Panc1 (cell line): ENCODE measurements at regions not wholly inside any gene's neighbourhood (a gene's known extent, or its start where the extent isn't known, plus 50 kb on each side); places are given as distances from the start of the nearest gene placed in this dataset.

ENCODE experiments used
- ATAC-seq: fragments of 200-7000 bp; cut with Tn5 transposase; 2 replicates; pipeline ENCODE4 v1.9.1; 2020; ENCODE audit warnings: mild to moderate bottlenecking, moderate library complexity
- BruUV-seq: library from RNA; stranded (reverse); fragments of 400-500 nt; replicated peaks from 2 replicates; lab custom pipeline; 2021; lab: Mats Ljungman, UMichigan
- CTCF ChIA-PET: fragments of 300-600 bp; sonication (Branson Sonifier 250); formaldehyde crosslinking; loops from one replicate; lab custom pipeline; 2022; ENCODE audit warnings: antibody characterized with exemption; lab: Charles Lee
- POLR2A ChIA-PET: fragments of 300-600 bp; sonication (Branson Sonifier 250); formaldehyde crosslinking; loops from one replicate; lab custom pipeline; 2022; ENCODE audit warnings: antibody characterized with exemption; lab: Charles Lee
- DNase-seq: peaks from one replicate; pipeline ENCODE4 v3.0.0-alpha.2; 2010; ENCODE audit warnings: low read depth, low spot score
- H3K27ac ChIP-seq: 2 replicates; pipeline ENCODE4 v1.5.1; 2011; ENCODE audit warnings: mild to moderate bottlenecking, low read length, inconsistent platforms
- H3K27me3 ChIP-seq: fragments of 200-500 bp; sonication (Bioruptor generic); 2 replicates; pipeline ENCODE4 v1.6.0; 2014; ENCODE audit warnings: low read length, inconsistent platforms; ENCODE audit not compliant: control insufficient read depth, insufficient read depth
- H3K36me3 ChIP-seq: fragments of 200-500 bp; sonication (Bioruptor generic); 2 replicates; pipeline ENCODE4 v1.5.1; 2014; ENCODE audit warnings: inconsistent platforms, mild to moderate bottlenecking, low read length, moderate library complexity; ENCODE audit not compliant: control insufficient read depth, insufficient read depth
- H3K4me1 ChIP-seq: 2 replicates; pipeline ENCODE4 v1.5.1; 2011; ENCODE audit warnings: inconsistent platforms, mild to moderate bottlenecking, low read length, moderate library complexity; ENCODE audit not compliant: control insufficient read depth, insufficient read depth
- H3K4me3 ChIP-seq, 2 experiments: 2 replicates each; pipeline ENCODE4 v1.5.1; 2011 to 2012; ENCODE audit warnings: low read depth in 2 of 2, low read length in 2 of 2, mild to moderate bottlenecking in 2 of 2, inconsistent platforms in 1 of 2, moderate library complexity in 1 of 2
- H3K9me3 ChIP-seq: fragments of 200-500 bp; sonication (Bioruptor generic); 2 replicates; pipeline ENCODE4 v1.5.1; 2014; ENCODE audit warnings: low read depth, mild to moderate bottlenecking, inconsistent platforms, low read length, moderate library complexity; ENCODE audit not compliant: control insufficient read depth, insufficient read depth
- CTCF ChIP-seq: fragments of 450-650 bp; IDR thresholded peaks from 2 replicates; pipeline ENCODE4 v1.5.1; 2017; ENCODE audit warnings: mild to moderate bottlenecking
- POLR2AphosphoS5 ChIP-seq: IDR thresholded peaks from 2 replicates; pipeline ENCODE4 v1.6.1; 2012; ENCODE audit warnings: mild to moderate bottlenecking, low read depth, low read length, moderate library complexity
- REST ChIP-seq, 2 experiments: IDR thresholded peaks; 2 replicates each; pipeline ENCODE4 v1.6.1; 2011 to 2012; ENCODE audit warnings: low read depth in 2 of 2, control low read depth in 1 of 2, low read length in 1 of 2, mild to moderate bottlenecking in 1 of 2, moderate library complexity in 1 of 2; ENCODE audit not compliant: insufficient read depth in 1 of 2
- SIN3A ChIP-seq: IDR thresholded peaks from 2 replicates; pipeline ENCODE4 v1.6.1; 2012; ENCODE audit warnings: low read depth, mild to moderate bottlenecking, low read length, moderate library complexity, borderline replicate concordance; ENCODE audit not compliant: insufficient read depth
- TCF7L2 ChIP-seq: IDR thresholded peaks from 2 replicates; pipeline ENCODE4 v1.6.1; 2011; ENCODE audit warnings: mild to moderate bottlenecking, low read depth, low read length, inconsistent platforms
- in situ Hi-C: cut with HindIII; loops from 2 replicates; pipeline ENCODE4 v1.10.0; 2016; ENCODE audit warnings: low sequenced_read_pairs, low pct_unique_long_range_greater_than_20kb
- intact Hi-C: fragments of 100-400 bp; cut with micrococcal nuclease; formaldehyde crosslinking; loops from one replicate; pipeline ENCODE4 v1.10.0; 2022; ENCODE audit not compliant: unreplicated experiment

- no TSS peak for BruUV-seq
These were observed 100.5 kb downstream of the CYP26A1 start for GRCh38 chr10:93173967-93174845.

DNA sequence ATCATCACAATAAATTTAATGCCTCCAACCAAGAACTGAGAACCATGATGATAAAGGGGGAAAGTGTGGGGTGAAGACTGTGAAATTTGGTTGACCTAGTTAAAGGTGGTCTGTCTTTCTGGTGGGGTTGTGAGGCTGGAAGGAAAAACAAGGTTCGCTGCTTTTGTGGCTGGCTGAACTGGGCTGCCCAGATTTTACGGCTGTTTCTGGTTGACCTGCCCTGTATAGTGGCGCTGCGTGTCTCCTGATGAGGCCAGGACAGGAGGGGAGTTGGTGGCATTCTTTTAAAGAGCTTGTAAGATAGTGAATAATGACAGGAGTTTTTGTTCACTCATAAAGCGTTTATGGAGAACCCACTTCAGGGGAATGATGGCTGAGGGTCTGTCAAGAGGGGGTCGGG lies 101.8 kb downstream of the CYP26A1 start:
- CTCF ChIA-PET = no interaction called here
- in situ Hi-C loops = no loop called here
- intact Hi-C loops = no loop called here
- H3K36me3 ChIP-seq = no peaks in the 10 kb centered on the region
- BruUV-seq = no TSS peak
- POLR2A ChIA-PET = interaction anchor here (0.7 kb wide), 1 partner anchor 863 kb away, joined by 4 read pairs; no protein-coding TSS in a partner anchor
- H3K27me3 ChIP-seq = peaks cover 3% of the 10 kb centered on the region; the same call in 1 of the 2 replicates
- no peak overlapping the region for H3K4me3 ChIP-seq
- ATAC-seq (no peak), DNase-seq (no peak)
- H3K4me1 ChIP-seq = no peaks in the 10 kb centered on the region
- no peak overlapping the region for H3K27ac ChIP-seq
- peaks cover 3% of the 10 kb centered on the region; the same call in 1 of the 2 replicates for H3K9me3 ChIP-seq
- TF ChIP-seq POLR2AphosphoS5 = no peak
- no peak for TF ChIP-seq REST (IDR thresholded peaks at IDR 0.05; ENCODE audit: insufficient read depth in 1 of 2, low read depth in 2 of 2, low read length in 1 of 2)
- no peak for TF ChIP-seq SIN3A
- no peak for TF ChIP-seq CTCF

More at GRCh38 chr10:93173967-93174845, 100.5 kb downstream of the CYP26A1 start:
- intact Hi-C loops (no loop called here), in situ Hi-C loops (no loop called here)
- Histone ChIP-seq H3K27ac (no peak overlapping the region), H3K4me1 (no peaks in the 10 kb centered on the region), H3K9me3 (peaks cover 12% of the 10 kb centered on the region; the same call in 1 of the 2 replicates), H3K4me3 (no peak overlapping the region), H3K27me3 (peaks cover 3% of the 10 kb centered on the region; the same call in 1 of the 2 replicates), H3K36me3 (no peaks in the 10 kb centered on the region)
- CTCF ChIA-PET = no interaction called here
- POLR2A ChIA-PET = no interaction called here
- ATAC-seq (no peak), DNase-seq (no peak)
- no peak for TF ChIP-seq SIN3A
- TF ChIP-seq POLR2AphosphoS5 = no peak
- TF ChIP-seq CTCF = no peak
- TF ChIP-seq REST (IDR thresholded peaks at IDR 0.05; ENCODE audit: insufficient read depth in 1 of 2, low read depth in 2 of 2, low read length in 1 of 2) = no peak
- TF ChIP-seq TCF7L2 = no peak
